ENCODE measurements at regions not wholly inside any gene's neighbourhood (a gene's known extent, or its start where the extent isn't known, plus 50 kb on each side); places are given as distances from the start of the nearest gene placed in this dataset.

DNA sequence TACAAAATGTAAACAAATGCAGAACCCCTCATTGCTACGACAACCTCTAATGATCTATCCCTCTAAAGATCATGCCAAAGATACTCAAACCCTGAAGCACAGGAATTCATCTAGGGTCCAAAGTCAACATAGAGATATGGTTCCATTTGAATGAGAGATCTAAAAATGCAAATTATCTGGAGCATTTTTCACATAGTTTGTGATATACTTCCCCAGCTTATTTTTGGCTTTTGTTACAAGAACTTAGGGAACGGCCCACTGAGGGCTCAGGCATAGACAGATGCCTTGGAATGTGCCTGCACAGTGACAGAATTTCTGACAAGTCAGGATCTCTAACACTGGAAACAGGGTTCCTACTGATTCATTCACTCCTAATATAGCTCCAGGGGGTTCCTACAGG, 258.9 kb upstream of the THBS1 start:
- peaks cover 9% of the 10 kb centered on the region for H3K27me3 Mint-ChIP-seq (ENCODE audit: low read depth)
- H3K4me3 Mint-ChIP-seq = no peak overlapping the region
- no peaks in the 10 kb centered on the region for H3K36me3 Mint-ChIP-seq (ENCODE audit: insufficient read depth)
- ATAC-seq = no peak
- DNase-seq = no peak
- H3K9me3 Mint-ChIP-seq = peaks cover 11% of the 10 kb centered on the region
- H3K4me1 Mint-ChIP-seq (ENCODE audit: low read depth) = no peaks in the 10 kb centered on the region

DNA sequence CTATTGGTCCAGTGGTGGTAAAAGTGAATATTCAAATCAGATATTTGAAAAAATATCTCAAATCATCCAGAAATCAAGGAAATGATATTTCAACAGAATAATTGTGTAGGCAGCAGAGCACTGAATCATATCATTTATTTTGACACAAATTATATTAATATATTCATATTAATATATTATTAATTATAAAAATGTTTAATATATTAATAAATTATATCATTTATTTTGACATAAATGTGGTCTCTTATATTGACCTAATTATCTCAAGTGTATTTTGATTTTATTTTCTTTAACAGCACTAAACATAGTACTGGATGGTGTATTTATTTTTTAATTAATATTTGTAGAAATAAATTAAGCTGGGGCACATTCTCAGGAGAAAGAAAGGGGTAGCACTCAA, 257.7 kb upstream of the THBS1 start:
- ATAC-seq = no peak
- Mint-ChIP-seq H3K9me3 (peaks cover 11% of the 10 kb centered on the region), H3K4me1 (ENCODE audit: low read depth) (no peaks in the 10 kb centered on the region), H3K4me3 (no peak overlapping the region), H3K27me3 (ENCODE audit: low read depth) (peaks cover 9% of the 10 kb centered on the region), H3K36me3 (ENCODE audit: insufficient read depth) (no peaks in the 10 kb centered on the region)
- no peak for DNase-seq

DNA sequence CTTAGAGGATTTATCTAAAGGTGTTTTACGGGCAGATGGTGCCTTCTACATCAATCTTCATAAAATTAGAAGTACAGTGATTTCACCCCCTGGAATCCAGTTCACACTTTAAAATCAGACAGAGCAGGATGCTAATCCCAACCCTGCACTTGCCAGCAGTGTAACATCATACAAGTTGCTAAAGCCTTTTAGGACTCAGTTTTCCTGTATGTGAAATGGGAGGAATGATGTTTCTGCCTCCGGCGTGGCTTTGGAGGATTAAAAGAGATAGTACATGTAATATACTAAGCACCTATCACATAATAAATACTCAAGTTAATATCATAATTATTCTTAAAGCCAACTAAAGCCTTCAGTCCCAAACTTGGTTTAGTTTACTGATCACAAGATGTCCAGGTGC, 257.2 kb upstream of the THBS1 start:
- ATAC-seq = no peak
- no peaks in the 10 kb centered on the region for H3K4me1 Mint-ChIP-seq (ENCODE audit: low read depth)
- peaks cover 11% of the 10 kb centered on the region for H3K27me3 Mint-ChIP-seq (ENCODE audit: low read depth)
- no peaks in the 10 kb centered on the region for H3K36me3 Mint-ChIP-seq (ENCODE audit: insufficient read depth)
- H3K9me3 Mint-ChIP-seq = peaks cover 11% of the 10 kb centered on the region
- no peak for DNase-seq
- no peak overlapping the region for H3K4me3 Mint-ChIP-seq

DNA sequence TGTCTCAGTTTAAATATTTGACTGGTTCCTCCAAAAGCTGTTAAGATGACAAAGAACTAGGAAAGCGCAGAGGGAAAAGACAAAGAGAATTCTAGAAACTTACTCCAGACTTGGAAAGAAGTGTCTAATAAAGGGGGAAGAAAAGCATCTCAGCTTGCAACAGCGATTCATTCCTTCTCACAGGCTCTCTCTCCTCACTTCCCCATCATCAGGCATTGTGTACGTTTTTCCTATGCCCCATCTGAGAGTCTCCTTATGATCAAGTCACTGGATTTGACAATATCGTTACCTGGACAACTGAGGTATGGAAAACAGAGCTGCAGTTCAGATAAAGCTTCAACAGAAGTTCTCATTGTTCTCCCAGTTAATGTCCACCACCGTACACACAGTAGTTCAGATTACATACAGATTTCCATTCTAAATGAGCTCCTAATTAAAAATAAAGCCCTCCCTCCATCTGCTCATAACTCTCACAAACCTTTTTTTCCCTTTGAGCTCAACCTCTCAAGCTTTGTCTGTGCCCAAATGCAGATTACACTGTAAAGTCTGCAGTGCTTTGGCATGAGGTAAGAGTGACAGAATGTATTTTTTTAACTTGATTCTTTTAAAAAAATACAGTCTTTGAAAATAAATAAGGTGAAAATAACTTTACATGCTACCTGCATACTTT, 254.4 kb upstream of the THBS1 start:
- ATAC-seq = no peak
- Mint-ChIP-seq H3K4me1 (ENCODE audit: low read depth) (no peaks in the 10 kb centered on the region), H3K4me3 (no peak overlapping the region), H3K36me3 (ENCODE audit: insufficient read depth) (no peaks in the 10 kb centered on the region), H3K9me3 (no peaks in the 10 kb centered on the region), H3K27me3 (ENCODE audit: low read depth) (peaks cover 14% of the 10 kb centered on the region)
- no peak for DNase-seq

DNA sequence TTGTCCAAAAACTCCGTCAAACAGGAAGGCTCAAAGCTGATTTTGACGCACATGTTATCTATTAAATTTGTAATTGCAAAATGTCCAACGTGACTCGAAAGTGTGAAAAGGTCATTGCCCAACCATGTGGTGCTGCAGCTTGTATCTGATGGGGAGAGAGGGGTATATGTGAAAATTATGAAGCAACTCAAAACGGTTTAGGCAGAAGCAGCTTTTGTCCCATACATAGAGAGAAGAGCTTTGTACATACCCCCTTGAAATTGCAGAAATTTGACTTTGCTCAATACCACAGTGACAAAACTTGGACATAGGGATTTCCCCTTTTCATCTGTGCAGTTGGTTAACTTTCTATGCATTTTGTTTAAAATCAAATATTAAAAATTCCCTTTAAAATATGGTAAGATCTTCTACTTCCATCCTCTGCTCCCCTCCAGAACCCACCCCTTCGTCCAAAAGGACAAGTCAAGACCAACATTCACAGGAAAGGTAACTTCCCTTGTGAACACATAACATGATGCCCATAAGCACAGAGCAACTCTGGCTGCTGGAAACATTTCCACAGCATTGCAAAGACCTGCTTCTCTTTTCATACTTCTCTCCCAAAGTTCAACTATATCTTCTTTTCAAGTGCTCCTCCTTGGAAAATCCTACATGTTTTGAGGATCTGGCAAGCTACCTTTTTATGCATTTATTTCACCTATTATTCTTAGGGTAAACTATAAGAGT, 253.7 kb upstream of the THBS1 start:
- DNase-seq = no peak
- no peaks in the 10 kb centered on the region for H3K4me1 Mint-ChIP-seq (ENCODE audit: low read depth)
- H3K27me3 Mint-ChIP-seq (ENCODE audit: low read depth) = peaks cover 14% of the 10 kb centered on the region
- no peak overlapping the region for H3K4me3 Mint-ChIP-seq
- no peak for ATAC-seq
- H3K36me3 Mint-ChIP-seq (ENCODE audit: insufficient read depth) = no peaks in the 10 kb centered on the region
- H3K9me3 Mint-ChIP-seq = no peaks in the 10 kb centered on the region

DNA sequence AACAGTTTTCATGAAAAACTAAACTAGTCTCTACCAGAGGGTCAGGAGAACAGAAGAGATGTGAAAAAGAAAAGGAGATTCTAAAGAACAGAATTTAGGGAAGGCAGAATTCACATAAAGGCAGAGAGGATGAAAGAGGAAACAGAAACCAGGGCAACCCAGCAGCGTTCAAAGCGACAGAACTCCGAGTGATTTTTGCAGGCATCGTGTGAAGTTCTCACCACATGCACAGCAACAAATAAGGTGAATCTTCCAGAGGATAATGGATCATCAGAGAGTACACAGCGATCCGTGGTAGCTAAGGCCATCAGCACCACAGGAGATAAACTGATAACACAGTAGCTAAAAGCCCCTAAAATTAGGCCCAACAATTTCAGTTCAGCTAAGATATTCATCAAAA, 250.8 kb upstream of the THBS1 start:
- Mint-ChIP-seq H3K4me3 (no peak overlapping the region), H3K9me3 (no peaks in the 10 kb centered on the region), H3K4me1 (ENCODE audit: low read depth) (no peaks in the 10 kb centered on the region), H3K27me3 (ENCODE audit: low read depth) (peaks cover 14% of the 10 kb centered on the region), H3K36me3 (ENCODE audit: insufficient read depth) (no peaks in the 10 kb centered on the region)
- ATAC-seq (no peak), DNase-seq (no peak)

DNA sequence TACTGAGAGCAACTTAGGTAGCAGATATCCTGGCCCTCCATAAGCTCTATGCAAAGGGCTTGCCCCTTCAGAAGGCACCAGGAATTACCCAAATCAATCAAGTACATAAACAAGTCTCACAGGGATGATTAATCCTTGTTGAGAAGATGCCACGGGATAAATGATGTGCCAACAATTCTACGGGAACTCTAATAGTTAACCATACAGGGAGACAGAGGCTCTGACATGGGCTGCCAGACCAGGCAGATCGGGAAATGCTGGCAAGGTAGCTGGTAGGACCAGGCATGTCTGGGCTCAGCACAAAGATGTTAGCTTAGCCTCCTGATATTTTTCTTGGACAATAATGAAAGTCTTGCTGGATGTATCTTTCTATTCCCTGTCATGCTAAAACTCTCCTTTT, 249.3 kb upstream of the THBS1 start:
- H3K27me3 Mint-ChIP-seq (ENCODE audit: low read depth) = peaks cover 9% of the 10 kb centered on the region
- no peak overlapping the region for H3K4me3 Mint-ChIP-seq
- DNase-seq = no peak
- no peaks in the 10 kb centered on the region for H3K36me3 Mint-ChIP-seq (ENCODE audit: insufficient read depth)
- ATAC-seq = no peak
- H3K4me1 Mint-ChIP-seq (ENCODE audit: low read depth) = no peaks in the 10 kb centered on the region
- no peaks in the 10 kb centered on the region for H3K9me3 Mint-ChIP-seq

DNA sequence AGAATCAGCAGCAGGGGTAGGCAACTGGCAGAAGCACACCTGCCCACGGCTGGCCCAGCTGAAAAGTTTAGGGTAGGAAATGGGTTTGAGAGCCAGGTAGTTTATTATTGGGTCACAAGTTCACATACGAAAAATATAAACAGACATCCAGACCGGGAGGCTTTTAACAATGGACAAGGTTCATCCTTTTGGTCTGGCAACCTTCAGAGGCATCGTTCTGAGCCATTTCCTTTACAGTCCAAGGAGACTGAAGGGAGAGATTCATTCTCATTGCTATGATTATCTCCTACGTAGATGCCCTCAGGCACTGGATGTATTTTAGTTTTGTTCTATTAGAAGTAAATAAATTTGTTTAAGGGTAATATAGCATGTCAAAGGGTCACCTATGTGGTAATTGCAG, 248.0 kb upstream of the THBS1 start:
- H3K4me1 Mint-ChIP-seq (ENCODE audit: low read depth) = no peaks in the 10 kb centered on the region
- H3K9me3 Mint-ChIP-seq = no peaks in the 10 kb centered on the region
- no peaks in the 10 kb centered on the region for H3K36me3 Mint-ChIP-seq (ENCODE audit: insufficient read depth)
- H3K27me3 Mint-ChIP-seq (ENCODE audit: low read depth) = peaks cover 4% of the 10 kb centered on the region
- ATAC-seq = no peak
- no peak for DNase-seq
- H3K4me3 Mint-ChIP-seq = no peak overlapping the region

DNA sequence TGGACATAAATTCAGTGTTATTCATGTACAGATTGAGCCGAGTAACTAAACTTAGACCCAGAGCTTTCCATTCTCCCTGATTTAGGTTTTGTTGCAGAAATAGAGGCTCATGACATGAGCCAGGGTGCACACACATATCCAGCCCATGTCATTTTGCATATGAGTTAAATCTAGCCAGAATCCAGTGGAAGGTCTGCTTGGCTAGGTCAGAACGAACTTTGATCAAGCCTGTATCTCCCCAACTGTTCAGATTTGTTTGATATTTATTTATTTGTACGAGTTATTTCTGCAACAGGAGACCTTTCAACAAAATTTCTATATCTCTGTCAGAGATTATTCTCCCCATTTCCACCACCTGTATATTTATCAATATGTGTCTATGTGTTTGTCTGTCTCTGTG, 247.5 kb upstream of the THBS1 start:
- no peak for DNase-seq
- H3K4me1 Mint-ChIP-seq (ENCODE audit: low read depth) = no peaks in the 10 kb centered on the region
- ATAC-seq = no peak
- H3K4me3 Mint-ChIP-seq = no peak overlapping the region
- no peaks in the 10 kb centered on the region for H3K9me3 Mint-ChIP-seq
- peaks cover 4% of the 10 kb centered on the region for H3K27me3 Mint-ChIP-seq (ENCODE audit: low read depth)
- no peaks in the 10 kb centered on the region for H3K36me3 Mint-ChIP-seq (ENCODE audit: insufficient read depth)

DNA sequence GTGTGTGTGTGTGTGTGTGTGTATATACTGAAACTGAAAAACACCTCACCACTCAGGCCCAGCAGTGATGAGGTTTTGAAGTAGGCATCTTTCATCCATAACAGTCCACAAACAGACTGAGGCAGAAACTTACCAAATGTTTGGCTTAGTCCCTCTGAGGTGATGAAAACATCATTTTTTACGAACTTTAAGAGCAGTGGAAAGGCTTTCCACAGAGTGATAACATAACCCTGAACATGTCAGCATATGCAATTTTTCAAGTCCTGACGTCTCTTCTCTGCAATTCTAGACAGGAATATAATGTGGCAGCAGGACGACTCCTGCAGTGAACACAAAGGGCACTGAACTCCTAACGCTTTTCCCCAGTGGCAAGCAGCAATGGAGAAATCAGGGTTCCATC, 247.0 kb upstream of the THBS1 start:
- Mint-ChIP-seq H3K27me3 (ENCODE audit: low read depth) (peaks cover 2% of the 10 kb centered on the region), H3K4me3 (no peak overlapping the region), H3K4me1 (ENCODE audit: low read depth) (no peaks in the 10 kb centered on the region), H3K36me3 (ENCODE audit: insufficient read depth) (no peaks in the 10 kb centered on the region), H3K9me3 (no peaks in the 10 kb centered on the region)
- no peak for DNase-seq
- no peak for ATAC-seq

DNA sequence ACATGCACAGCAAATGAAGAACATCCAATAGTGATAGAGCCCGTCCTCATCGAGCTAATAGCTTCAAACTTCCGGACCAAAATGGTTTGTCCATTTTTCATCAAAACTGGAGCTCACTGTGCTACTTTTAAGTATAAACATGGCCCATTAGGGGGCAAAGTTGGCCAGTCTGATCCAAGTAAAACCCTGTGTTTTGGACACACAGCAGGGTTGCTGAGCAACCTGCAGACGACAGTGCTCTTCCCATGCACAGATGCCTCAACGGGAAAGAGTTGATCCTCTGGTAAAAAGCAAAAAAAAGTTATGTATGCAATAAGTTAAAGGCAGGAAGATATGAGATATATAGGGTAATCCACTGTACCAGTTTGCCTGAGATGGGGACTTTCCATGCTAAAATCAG, 244.0 kb upstream of the THBS1 start:
- Mint-ChIP-seq H3K9me3 (no peaks in the 10 kb centered on the region), H3K4me1 (ENCODE audit: low read depth) (no peaks in the 10 kb centered on the region), H3K27me3 (ENCODE audit: low read depth) (peaks cover 3% of the 10 kb centered on the region), H3K36me3 (ENCODE audit: insufficient read depth) (no peaks in the 10 kb centered on the region), H3K4me3 (no peak overlapping the region)
- ATAC-seq (no peak), DNase-seq (no peak)

DNA sequence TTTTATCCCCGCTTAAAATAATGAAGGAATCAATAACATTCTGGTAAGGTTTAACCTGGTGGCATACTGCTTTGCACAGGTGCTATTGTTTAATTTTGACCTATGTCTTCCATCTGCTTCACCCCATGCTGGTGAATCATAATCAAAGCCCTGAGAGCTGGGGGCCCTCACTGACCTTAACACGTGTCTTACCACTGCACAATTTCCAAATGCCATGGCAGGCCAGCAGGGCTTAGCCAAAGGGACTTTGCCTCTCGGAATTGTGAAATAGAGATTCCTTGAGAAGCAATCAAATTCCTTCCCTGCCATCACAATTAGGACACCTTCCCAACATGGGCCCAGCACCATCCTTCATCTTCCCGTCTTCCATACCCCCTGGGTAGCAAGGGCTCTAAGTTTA, 242.6 kb upstream of the THBS1 start:
- peaks cover 3% of the 10 kb centered on the region for H3K27me3 Mint-ChIP-seq (ENCODE audit: low read depth)
- DNase-seq (no peak), ATAC-seq (no peak)
- H3K9me3 Mint-ChIP-seq = no peaks in the 10 kb centered on the region
- no peaks in the 10 kb centered on the region for H3K4me1 Mint-ChIP-seq (ENCODE audit: low read depth)
- H3K4me3 Mint-ChIP-seq = no peak overlapping the region
- H3K36me3 Mint-ChIP-seq (ENCODE audit: insufficient read depth) = no peaks in the 10 kb centered on the region

DNA sequence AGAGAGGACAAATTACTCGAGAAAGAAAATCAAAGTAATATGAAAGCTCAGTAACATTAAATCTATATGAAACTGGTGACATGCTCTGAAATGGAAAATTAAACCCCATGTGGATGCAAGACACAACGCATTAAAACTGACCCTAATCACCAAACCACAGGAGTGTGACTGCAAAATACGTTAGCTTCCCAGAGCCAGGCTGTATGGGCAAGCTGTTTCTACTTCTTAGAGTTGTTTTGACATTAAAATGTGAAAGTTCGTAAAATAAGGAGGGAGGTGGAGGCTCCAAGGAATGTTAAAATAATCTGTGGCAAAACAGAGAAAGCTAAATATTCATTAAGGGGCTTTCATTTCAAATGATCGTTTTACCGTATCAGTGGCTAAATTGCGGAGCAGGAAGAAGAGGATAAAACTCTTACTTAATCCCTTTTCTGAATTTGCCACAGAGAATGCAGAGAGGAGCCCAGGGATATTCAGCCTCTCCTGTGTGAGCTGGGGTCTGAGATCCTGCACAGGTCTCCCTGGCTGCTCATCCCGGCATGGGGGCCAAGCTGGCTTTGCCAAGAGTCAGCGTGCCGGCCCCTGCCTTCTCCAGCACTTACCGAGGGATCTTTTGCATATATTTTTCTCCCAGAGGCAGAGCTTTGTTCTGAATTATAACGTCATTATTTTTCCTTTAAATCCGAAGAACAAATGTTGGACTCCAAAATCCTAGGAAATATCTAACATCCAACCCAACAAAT, 239.8 kb upstream of the THBS1 start:
- DNase-seq (no peak), ATAC-seq (no peak)
- Mint-ChIP-seq H3K4me1 (ENCODE audit: low read depth) (no peaks in the 10 kb centered on the region), H3K36me3 (ENCODE audit: insufficient read depth) (no peaks in the 10 kb centered on the region), H3K27me3 (ENCODE audit: low read depth) (peaks cover 6% of the 10 kb centered on the region), H3K9me3 (no peaks in the 10 kb centered on the region), H3K4me3 (no peak overlapping the region)

DNA sequence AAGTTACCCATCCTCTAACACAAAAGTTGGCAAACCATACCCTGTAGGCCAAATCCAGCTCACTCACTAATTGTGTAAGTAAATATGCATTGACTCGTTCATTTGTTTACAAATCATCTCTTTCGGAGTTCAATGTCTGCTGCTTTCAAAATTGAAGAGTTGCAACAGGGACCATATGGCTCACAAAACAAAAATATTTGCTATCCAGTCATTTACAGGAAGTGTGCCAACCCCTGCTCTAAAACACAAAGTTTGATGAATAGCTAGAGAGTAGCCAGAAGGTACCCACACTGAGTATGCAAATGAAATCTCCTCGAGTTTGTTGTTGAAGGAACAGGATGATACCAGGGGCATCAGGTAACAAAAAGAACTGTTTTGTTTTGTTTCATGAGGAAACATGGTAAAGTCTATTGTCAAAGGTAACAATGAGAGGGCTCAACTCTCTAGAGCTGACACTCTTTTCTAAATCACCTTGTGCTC, 236.2 kb upstream of the THBS1 start:
- no peaks in the 10 kb centered on the region for H3K9me3 Mint-ChIP-seq
- no peak for ATAC-seq
- no peak for DNase-seq

DNA sequence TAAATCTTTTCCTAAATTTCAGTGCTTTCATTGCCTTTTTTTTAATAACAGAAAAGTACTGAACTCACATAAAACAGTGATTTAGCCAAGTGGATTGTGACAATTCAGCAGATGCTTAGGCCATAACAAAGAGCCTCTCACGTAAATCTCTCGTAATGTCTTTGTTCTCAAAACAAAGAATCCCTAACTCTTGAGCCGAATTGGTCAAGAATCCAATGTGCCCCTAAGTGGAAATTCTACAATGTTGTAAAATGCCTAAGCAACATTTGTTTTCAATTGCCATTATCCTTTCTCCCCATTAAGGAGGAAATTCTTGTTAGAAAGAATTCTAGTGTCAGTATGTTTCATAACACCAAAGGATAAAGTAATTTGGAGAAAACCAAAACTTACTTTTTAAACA, 235.7 kb upstream of the THBS1 start:
- no peak for ATAC-seq
- no peaks in the 10 kb centered on the region for H3K4me1 Mint-ChIP-seq (ENCODE audit: low read depth)
- no peaks in the 10 kb centered on the region for H3K36me3 Mint-ChIP-seq (ENCODE audit: insufficient read depth)
- peaks cover 6% of the 10 kb centered on the region for H3K27me3 Mint-ChIP-seq (ENCODE audit: low read depth)
- DNase-seq = no peak
- H3K9me3 Mint-ChIP-seq = no peaks in the 10 kb centered on the region
- H3K4me3 Mint-ChIP-seq = no peak overlapping the region

More for the DNA sequence above, 236.2 kb upstream of the THBS1 start:
- Mint-ChIP-seq H3K4me1 (ENCODE audit: low read depth) (no peaks in the 10 kb centered on the region), H3K27me3 (ENCODE audit: low read depth) (peaks cover 6% of the 10 kb centered on the region), H3K4me3 (no peak overlapping the region), H3K36me3 (ENCODE audit: insufficient read depth) (no peaks in the 10 kb centered on the region)
